Ureter (tissue), 1 donor: ENCODE measurements at regions not wholly inside any gene's neighbourhood (a gene's known extent, or its start where the extent isn't known, plus 50 kb on each side); places are given as distances from the start of the nearest gene placed in this dataset.
"Not testable (repeated sequence)": the region's sequence is repeated elsewhere in the genome, so short reads cannot be mapped to it uniquely, and the experiment has no call there.

Source experiments
- DNase-seq: peaks from one replicate; pipeline ENCODE4 v3.0.0-alpha.2; 2020; ENCODE audit warnings: low spot score
- donor health status: DM: yes; HTN: yes; CAD: no.

- DNase-seq: not testable (repeated sequence)
Observed at GRCh38 chr10:47626975-47627374, 103.5 kb upstream of the AGAP9 start.

- DNase-seq: not testable (repeated sequence)
Observed at GRCh38 chr10:47622719-47623118, 99.3 kb upstream of the AGAP9 start.

GRCh38 chr10:47619300-47620012 is 96.0 kb upstream of the AGAP9 start:
- DNase-seq: not testable (repeated sequence)

- DNase-seq: not testable (repeated sequence)
Observed at GRCh38 chr10:47609311-47609710, 85.9 kb upstream of the AGAP9 start.

- DNase-seq: not testable (repeated sequence)
Observed at GRCh38 chr10:47605791-47606773, 82.6 kb upstream of the AGAP9 start.

GRCh38 chr10:47600604-47601003 is 77.2 kb upstream of the AGAP9 start:
- not testable (repeated sequence) for DNase-seq

- not testable (repeated sequence) for DNase-seq
Observed at GRCh38 chr10:47600127-47600526, 76.7 kb upstream of the AGAP9 start.

- not testable (repeated sequence) for DNase-seq
Observed at GRCh38 chr10:47599657-47600056, 76.2 kb upstream of the AGAP9 start.

GRCh38 chr10:47593805-47594204 is 70.4 kb upstream of the AGAP9 start:
- not testable (repeated sequence) for DNase-seq

GRCh38 chr10:47593129-47593528 is 69.7 kb upstream of the AGAP9 start:
- DNase-seq: not testable (repeated sequence)

GRCh38 chr10:47590956-47591355 is 67.5 kb upstream of the AGAP9 start:
- not testable (repeated sequence) for DNase-seq

- DNase-seq: not testable (repeated sequence)
Observed at GRCh38 chr10:47590534-47590933, 67.1 kb upstream of the AGAP9 start.

GRCh38 chr10:47582051-47582450 is 58.6 kb upstream of the AGAP9 start:
- DNase-seq: not testable (repeated sequence)

GRCh38 chr10:47580063-47580462 is 56.6 kb upstream of the AGAP9 start:
- DNase-seq: not testable (repeated sequence)

GRCh38 chr10:47578547-47578946 is 55.1 kb upstream of the AGAP9 start:
- not testable (repeated sequence) for DNase-seq
